Caco-2 (cell line): ENCODE measurements at regions not wholly inside any gene's neighbourhood (a gene's known extent, or its start where the extent isn't known, plus 50 kb on each side); places are given as distances from the start of the nearest gene placed in this dataset.

ENCODE experiments used
- BruUV-seq: library from RNA; stranded (reverse); fragments of 400-500 nt; replicated peaks from 2 replicates; lab custom pipeline; 2021; lab: Mats Ljungman, UMichigan
- CTCF ChIA-PET: fragments of 300-600 bp; sonication (Branson Sonifier 250); formaldehyde crosslinking; loops from one replicate; lab custom pipeline; 2022; ENCODE audit warnings: antibody characterized with exemption; lab: Charles Lee
- POLR2A ChIA-PET: fragments of 300-600 bp; sonication (Branson Sonifier 250); formaldehyde crosslinking; loops from one replicate; lab custom pipeline; 2022; ENCODE audit warnings: antibody characterized with exemption; lab: Charles Lee
- DNase-seq, 2 experiments: peaks; one replicate each; pipeline versions ENCODE4 v3.0.0 to v3.0.0-alpha.2; 2020 to 2022
- H3K27me3 ChIP-seq: replicated peaks from 2 replicates; pipeline ENCODE4 v1.6.0; 2011; ENCODE audit warnings: low read length; ENCODE audit not compliant: control insufficient read depth, insufficient read depth
- H3K36me3 ChIP-seq: 2 replicates; pipeline ENCODE4 v1.5.1; 2011; ENCODE audit warnings: low read length; ENCODE audit not compliant: control insufficient read depth, insufficient read depth
- H3K4me1 ChIP-seq: fragments of 250-450 bp; sonication (Bioruptor Pico); 2 replicates; pipeline ENCODE4 v1.5.1; 2020; ENCODE audit warnings: mild to moderate bottlenecking
- H3K4me3 ChIP-seq: 2 replicates; pipeline ENCODE4 v1.5.1; 2011; ENCODE audit warnings: low read depth, mild to moderate bottlenecking, control low read depth, low read length
- H3K9me3 ChIP-seq: fragments of 250-450 bp; sonication (Bioruptor Pico); 2 replicates; pipeline ENCODE4 v1.5.1; 2020; ENCODE audit warnings: mild to moderate bottlenecking, moderate library complexity
- H3K27ac Mint-ChIP-seq: one replicate; pipeline ENCODE4 v1.8.0; 2022; ENCODE audit warnings: mixed read lengths; ENCODE audit not compliant: unreplicated experiment
- H3K27me3 Mint-ChIP-seq: one replicate; pipeline ENCODE4 v1.8.0; 2022; ENCODE audit warnings: mixed read lengths; ENCODE audit not compliant: insufficient read depth, unreplicated experiment
- H3K36me3 Mint-ChIP-seq: one replicate; pipeline ENCODE4 v1.8.0; 2022; ENCODE audit warnings: mild to moderate bottlenecking, mixed read lengths; ENCODE audit not compliant: insufficient read depth, unreplicated experiment
- H3K4me1 Mint-ChIP-seq: one replicate; pipeline ENCODE4 v1.8.0; 2022; ENCODE audit warnings: low read depth, mixed read lengths; ENCODE audit not compliant: unreplicated experiment
- H3K4me3 Mint-ChIP-seq: one replicate; pipeline ENCODE4 v1.8.0; 2022; ENCODE audit warnings: mild to moderate bottlenecking, moderate library complexity, mixed read lengths; ENCODE audit not compliant: unreplicated experiment
- H3K9me3 Mint-ChIP-seq: one replicate; pipeline ENCODE4 v1.8.0; 2022; ENCODE audit warnings: mixed read lengths; ENCODE audit not compliant: unreplicated experiment
- intact Hi-C: fragments of 100-400 bp; cut with micrococcal nuclease; formaldehyde crosslinking; loops from one replicate; pipeline ENCODE4 v1.10.0; 2022; ENCODE audit not compliant: unreplicated experiment
- TF ChIP-seq, protein P1 (sequence below), 2 experiments: fragments of 200-600 bp in 1 of 2; IDR thresholded peaks; 1 replicate in 1 of 2; 2 replicates in 1 of 2; pipeline versions ENCODE4 v1.5.1 to v1.8.0; 2011 to 2022; ENCODE audit warnings: antibody characterized with exemption in 1 of 2, control low read depth in 1 of 2, inconsistent platforms in 1 of 2, low read depth in 1 of 2, low read length in 1 of 2, mild to moderate bottlenecking in 1 of 2, moderate library complexity in 1 of 2; ENCODE audit not compliant: insufficient read depth in 1 of 2, severe bottlenecking in 1 of 2, unreplicated experiment in 1 of 2

DNA sequence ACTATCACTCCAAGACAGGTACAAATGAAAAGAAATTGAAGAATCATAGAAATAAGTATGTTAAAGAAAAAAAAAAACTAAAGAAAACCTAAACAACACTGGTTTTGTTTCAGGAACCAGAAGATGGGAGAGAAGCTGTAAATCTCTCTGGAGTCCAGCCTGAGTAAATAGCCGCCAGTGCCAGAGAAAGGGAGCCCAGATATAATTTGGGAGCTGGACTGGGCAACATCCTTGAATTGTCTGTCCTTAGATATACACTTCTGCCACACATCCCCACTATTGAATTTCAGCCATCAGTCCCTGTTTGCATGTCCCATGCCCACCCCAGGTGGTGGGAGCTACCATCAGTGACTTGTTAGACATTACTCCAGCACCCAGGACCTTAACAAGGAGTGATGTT lies 979.6 kb downstream of the DTWD2 start:
- CTCF ChIA-PET, result no interaction called here

DNA sequence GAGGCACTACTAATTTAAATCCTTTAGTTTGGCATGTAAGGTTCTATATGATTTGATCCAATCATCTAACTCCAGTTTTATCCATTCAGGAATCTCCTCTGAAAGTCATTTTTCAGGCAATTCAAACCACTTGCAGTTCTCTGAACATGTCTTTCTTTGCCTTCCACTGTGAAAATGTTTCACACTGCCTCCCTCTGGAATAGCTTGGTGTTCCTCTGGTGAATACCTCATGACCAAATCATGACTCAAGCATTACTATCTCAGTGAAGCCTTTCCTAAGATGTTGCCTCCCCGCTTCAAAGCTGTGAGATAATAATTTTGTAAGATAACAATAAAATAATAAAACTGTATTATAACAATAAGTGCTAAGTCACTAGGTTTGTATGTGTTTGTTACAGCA lies 981.1 kb downstream of the DTWD2 start:
- ChIA-PET POLR2A (no interaction called here), CTCF (no interaction called here)
- Mint-ChIP-seq H3K4me3 (no peak overlapping the region), H3K27ac (no peak overlapping the region), H3K36me3 (no peaks in the 10 kb centered on the region), H3K27me3 (peaks cover 14% of the 10 kb centered on the region), H3K9me3 (no peaks in the 10 kb centered on the region), H3K4me1 (no peaks in the 10 kb centered on the region)
- BruUV-seq, result no TSS peak
- H3K9me3 ChIP-seq, result no peaks in the 10 kb centered on the region
- TF ChIP-seq, protein P1, sequence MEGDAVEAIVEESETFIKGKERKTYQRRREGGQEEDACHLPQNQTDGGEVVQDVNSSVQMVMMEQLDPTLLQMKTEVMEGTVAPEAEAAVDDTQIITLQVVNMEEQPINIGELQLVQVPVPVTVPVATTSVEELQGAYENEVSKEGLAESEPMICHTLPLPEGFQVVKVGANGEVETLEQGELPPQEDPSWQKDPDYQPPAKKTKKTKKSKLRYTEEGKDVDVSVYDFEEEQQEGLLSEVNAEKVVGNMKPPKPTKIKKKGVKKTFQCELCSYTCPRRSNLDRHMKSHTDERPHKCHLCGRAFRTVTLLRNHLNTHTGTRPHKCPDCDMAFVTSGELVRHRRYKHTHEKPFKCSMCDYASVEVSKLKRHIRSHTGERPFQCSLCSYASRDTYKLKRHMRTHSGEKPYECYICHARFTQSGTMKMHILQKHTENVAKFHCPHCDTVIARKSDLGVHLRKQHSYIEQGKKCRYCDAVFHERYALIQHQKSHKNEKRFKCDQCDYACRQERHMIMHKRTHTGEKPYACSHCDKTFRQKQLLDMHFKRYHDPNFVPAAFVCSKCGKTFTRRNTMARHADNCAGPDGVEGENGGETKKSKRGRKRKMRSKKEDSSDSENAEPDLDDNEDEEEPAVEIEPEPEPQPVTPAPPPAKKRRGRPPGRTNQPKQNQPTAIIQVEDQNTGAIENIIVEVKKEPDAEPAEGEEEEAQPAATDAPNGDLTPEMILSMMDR (IDR thresholded peaks at IDR 0.05; ENCODE audit: insufficient read depth in 1 of 2, low read depth in 1 of 2, low read length in 1 of 2, severe bottlenecking in 1 of 2, unreplicated experiment in 1 of 2), result no peak
- H3K36me3 ChIP-seq, result no peaks in the 10 kb centered on the region
- H3K27me3 ChIP-seq, result no peaks in the 10 kb centered on the region
- no peak overlapping the region for H3K4me3 ChIP-seq
- intact Hi-C loops, result no loop called here
- H3K4me1 ChIP-seq, result no peaks in the 10 kb centered on the region
- no peak for DNase-seq

More for the DNA sequence above, 979.6 kb downstream of the DTWD2 start:
- Mint-ChIP-seq H3K9me3 (no peaks in the 10 kb centered on the region), H3K27me3 (peaks cover 9% of the 10 kb centered on the region), H3K4me1 (no peaks in the 10 kb centered on the region), H3K27ac (no peak overlapping the region), H3K36me3 (no peaks in the 10 kb centered on the region), H3K4me3 (no peak overlapping the region)
- no peaks in the 10 kb centered on the region for H3K9me3 ChIP-seq
- intact Hi-C loops, result no loop called here
- BruUV-seq, result no TSS peak
- POLR2A ChIA-PET, result no interaction called here
- TF ChIP-seq, protein P1 (IDR thresholded peaks at IDR 0.05; ENCODE audit: insufficient read depth in 1 of 2, low read depth in 1 of 2, low read length in 1 of 2, severe bottlenecking in 1 of 2, unreplicated experiment in 1 of 2), result no peak
- no peak for DNase-seq
- H3K4me1 ChIP-seq, result no peaks in the 10 kb centered on the region
- H3K27me3 ChIP-seq, result no peaks in the 10 kb centered on the region
- H3K4me3 ChIP-seq, result no peak overlapping the region
- H3K36me3 ChIP-seq, result no peaks in the 10 kb centered on the region

DNA sequence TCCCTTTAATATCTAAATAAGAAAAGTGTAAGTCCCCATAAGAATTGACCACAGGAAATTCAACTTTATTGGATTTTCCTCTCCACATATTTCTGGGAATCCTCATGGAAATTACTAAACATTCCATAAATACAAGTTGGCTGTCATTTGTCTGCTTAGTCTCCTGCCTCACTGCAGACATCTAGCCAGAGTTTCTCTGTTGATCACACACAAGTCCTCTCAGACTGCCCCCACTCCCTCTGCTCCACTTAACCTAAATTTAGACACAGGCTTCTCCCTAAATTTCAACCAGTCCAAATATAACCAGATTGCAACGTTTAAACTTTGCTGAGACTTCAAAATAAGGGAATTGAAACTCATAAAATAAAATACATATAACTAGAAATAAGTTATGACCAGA lies 982.1 kb downstream of the DTWD2 start:
- Mint-ChIP-seq H3K36me3 (no peaks in the 10 kb centered on the region), H3K9me3 (no peaks in the 10 kb centered on the region), H3K4me1 (no peaks in the 10 kb centered on the region), H3K27me3 (peaks cover 15% of the 10 kb centered on the region), H3K4me3 (no peak overlapping the region), H3K27ac (no peak overlapping the region)
- Histone ChIP-seq H3K36me3 (no peaks in the 10 kb centered on the region), H3K4me3 (no peak overlapping the region), H3K4me1 (no peaks in the 10 kb centered on the region), H3K9me3 (no peaks in the 10 kb centered on the region), H3K27me3 (no peaks in the 10 kb centered on the region)
- BruUV-seq, result no TSS peak
- ChIA-PET POLR2A (no interaction called here), CTCF (no interaction called here)
- intact Hi-C loops, result no loop called here
- DNase-seq, result no peak
- TF ChIP-seq, protein P1 (IDR thresholded peaks at IDR 0.05; ENCODE audit: insufficient read depth in 1 of 2, low read depth in 1 of 2, low read length in 1 of 2, severe bottlenecking in 1 of 2, unreplicated experiment in 1 of 2), result no peak
